HEK293T (cell line): ENCODE measurements at regions not wholly inside any gene's neighbourhood (a gene's known extent, or its start where the extent isn't known, plus 50 kb on each side); places are given as distances from the start of the nearest gene placed in this dataset.
A peak's percentile ranks its signal among the peaks of the same experiment; 100 is the strongest.

Experiments used
- CTCF ChIA-PET: fragments of 350-600 bp; formaldehyde crosslinking; extraction: SDS; loops from one replicate; lab custom pipeline; 2021; ENCODE audit warnings: antibody characterized with exemption, inconsistent platforms; lab: Yijun Ruan, JAX
- POLR2A ChIA-PET: fragments of 350-600 bp; formaldehyde crosslinking; extraction: SDS; loops from one replicate; lab custom pipeline; 2020; ENCODE audit warnings: antibody characterized with exemption, inconsistent platforms; lab: Yijun Ruan, JAX
- DNase-seq: peaks from one replicate; pipeline ENCODE4 v3.0.0; 2012; ENCODE audit warnings: mixed read lengths; ENCODE audit errors: extremely low spot score
- ARNT ChIP-seq: fragments of 450-650 bp; IDR thresholded peaks from 2 replicates; pipeline ENCODE4 v1.6.1; 2017; ENCODE audit warnings: mild to moderate bottlenecking
- BHLHE40 ChIP-seq: fragments of 450-650 bp; IDR thresholded peaks from 2 replicates; pipeline ENCODE4 v1.6.1; 2016; ENCODE audit warnings: mild to moderate bottlenecking, moderate library complexity, borderline replicate concordance
- CTBP1 ChIP-seq: fragments of 450-650 bp; IDR thresholded peaks from 2 replicates; pipeline ENCODE4 v1.6.1; 2016; ENCODE audit warnings: borderline replicate concordance
- ELF4 ChIP-seq: fragments of 450-650 bp; IDR thresholded peaks from 2 replicates; pipeline ENCODE4 v1.6.1; 2017; ENCODE audit warnings: antibody characterized with exemption
- FOXA1 ChIP-seq: fragments of 450-650 bp; IDR thresholded peaks from 2 replicates; pipeline ENCODE4 v1.6.1; 2016; ENCODE audit warnings: mild to moderate bottlenecking
- FOXK2 ChIP-seq: fragments of 450-650 bp; IDR thresholded peaks from 2 replicates; pipeline ENCODE4 v1.6.1; 2016; ENCODE audit warnings: mild to moderate bottlenecking
- FOXM1 ChIP-seq: fragments of 450-650 bp; IDR thresholded peaks from 2 replicates; pipeline ENCODE4 v1.6.1; 2017; ENCODE audit warnings: mild to moderate bottlenecking, borderline replicate concordance
- HDGF ChIP-seq: fragments of 450-650 bp; IDR thresholded peaks from 2 replicates; pipeline ENCODE4 v1.6.1; 2017; ENCODE audit warnings: antibody characterized with exemption, borderline replicate concordance
- L3MBTL2 ChIP-seq: fragments of 450-650 bp; conservative IDR thresholded peaks from 2 replicates; pipeline ENCODE4 v1.6.1; 2016; ENCODE audit warnings: mild to moderate bottlenecking
- LEF1 ChIP-seq: fragments of 450-650 bp; IDR thresholded peaks from 2 replicates; pipeline ENCODE4 v1.6.1; 2017; ENCODE audit warnings: mild to moderate bottlenecking, borderline replicate concordance
- NFRKB ChIP-seq: fragments of 450-650 bp; IDR thresholded peaks from 2 replicates; pipeline ENCODE4 v1.6.1; 2016; ENCODE audit warnings: mild to moderate bottlenecking, moderate library complexity
- PKNOX1 ChIP-seq: fragments of 450-650 bp; IDR thresholded peaks from 2 replicates; pipeline ENCODE4 v1.6.1; 2016
- SP1 ChIP-seq: fragments of 450-650 bp; IDR thresholded peaks from 2 replicates; pipeline ENCODE4 v1.6.1; 2017
- SUZ12 ChIP-seq: fragments of 450-650 bp; IDR thresholded peaks from 2 replicates; pipeline ENCODE4 v1.6.1; 2016; ENCODE audit warnings: mild to moderate bottlenecking
- TARDBP ChIP-seq: fragments of 450-650 bp; IDR thresholded peaks from 2 replicates; pipeline ENCODE4 v1.6.1; 2016
- ZNF384 ChIP-seq: fragments of 450-650 bp; IDR thresholded peaks from 2 replicates; pipeline ENCODE4 v1.6.1; 2016

GRCh38 chr5:86909418-86910295, 291.9 kb downstream of the COX7C start:
- no peak for TF ChIP-seq FOXK2
- TF ChIP-seq NFRKB, result no peak
- no peak for TF ChIP-seq ARNT
- TF ChIP-seq PKNOX1, result no peak
- TF ChIP-seq FOXA1, result no peak
- TF ChIP-seq LEF1, result no peak
- TF ChIP-seq ELF4, result no peak
- TF ChIP-seq SUZ12, result no peak
- no peak for TF ChIP-seq CTBP1
- TF ChIP-seq FOXM1, result no peak
- TF ChIP-seq TARDBP, result no peak
- no peak for TF ChIP-seq HDGF
- TF ChIP-seq SP1, result no peak
- no peak for TF ChIP-seq ZNF384
- no peak for TF ChIP-seq L3MBTL2
- no peak for TF ChIP-seq BHLHE40
- DNase-seq, result no peak
- POLR2A ChIA-PET, result no interaction called here
- CTCF ChIA-PET, result interaction anchor here (0.7 kb wide), 1 partner anchor 64 kb away, joined by 3 read pairs; no protein-coding TSS in a partner anchor

- POLR2A ChIA-PET, result no interaction called here
- TF ChIP-seq CTBP1 (no peak), SUZ12 (no peak), ELF4 (no peak), SP1 (no peak), NFRKB (no peak), L3MBTL2 (no peak), TARDBP (no peak), FOXK2 (no peak), ARNT (no peak), ZNF384 (no peak)
- peak; percentile 9 for DNase-seq
- CTCF ChIA-PET, result no interaction called here
Measured at GRCh38 chr5:86917117-86917579, 299.4 kb downstream of the COX7C start.

GRCh38 chr5:86918246-86918645, 300.5 kb downstream of the COX7C start:
- TF ChIP-seq NFRKB, result no peak
- TF ChIP-seq SP1, result no peak
- no peak for TF ChIP-seq L3MBTL2
- TF ChIP-seq FOXK2, result no peak
- no peak for TF ChIP-seq BHLHE40
- TF ChIP-seq SUZ12, result no peak
- TF ChIP-seq HDGF, result no peak
- no peak for TF ChIP-seq CTBP1
- no peak for TF ChIP-seq FOXM1
- CTCF ChIA-PET, result no interaction called here
- no peak for DNase-seq
- POLR2A ChIA-PET, result no interaction called here

- ChIA-PET POLR2A (no interaction called here), CTCF (no interaction called here)
- DNase-seq, result no peak
- TF ChIP-seq ZNF384 (no peak), SUZ12 (no peak), FOXK2 (no peak), FOXA1 (no peak), LEF1 (no peak), PKNOX1 (no peak), TARDBP (no peak), HDGF (no peak), FOXM1 (no peak), ELF4 (no peak), SP1 (no peak), L3MBTL2 (no peak), ARNT (no peak), NFRKB (no peak), BHLHE40 (no peak)
Measured at GRCh38 chr5:86926033-86926432, 308.3 kb downstream of the COX7C start.

GRCh38 chr5:86929123-86929766, 311.5 kb downstream of the COX7C start:
- POLR2A ChIA-PET, result no interaction called here
- TF ChIP-seq LEF1 (no peak), TARDBP (no peak), FOXK2 (no peak), NFRKB (no peak), FOXM1 (no peak), BHLHE40 (no peak), L3MBTL2 (no peak), ZNF384 (no peak), ELF4 (no peak)
- no peak for DNase-seq
- CTCF ChIA-PET, result no interaction called here

GRCh38 chr5:86951761-86952160, 315.9 kb upstream of the RASA1 start:
- no peak for DNase-seq
- ChIA-PET POLR2A (no interaction called here), CTCF (no interaction called here)
- TF ChIP-seq LEF1 (no peak), ELF4 (no peak), SUZ12 (no peak), CTBP1 (no peak), TARDBP (no peak), BHLHE40 (no peak), HDGF (no peak), SP1 (no peak), FOXA1 (no peak), FOXM1 (no peak), NFRKB (no peak), ARNT (no peak), PKNOX1 (no peak), L3MBTL2 (no peak), ZNF384 (no peak), FOXK2 (no peak)
